Nephron (organoid): ENCODE measurements at regions not wholly inside any gene's neighbourhood (a gene's known extent, or its start where the extent isn't known, plus 50 kb on each side); places are given as distances from the start of the nearest gene placed in this dataset.

Experiments used
- H3K27ac Mint-ChIP-seq, 3 experiments: 2 replicates each; pipeline ENCODE4 v1.8.0; 2020; ENCODE audit warnings: mixed read lengths in 3 of 3, mild to moderate bottlenecking in 2 of 3, moderate library complexity in 1 of 3
- H3K27me3 Mint-ChIP-seq: 2 replicates; pipeline ENCODE4 v1.8.0; 2021; ENCODE audit warnings: low read depth, mild to moderate bottlenecking, moderate library complexity, mixed read lengths
- H3K36me3 Mint-ChIP-seq: 2 replicates; pipeline ENCODE4 v1.8.0; 2020; ENCODE audit warnings: low read depth, mixed read lengths
- H3K4me1 Mint-ChIP-seq: 2 replicates; pipeline ENCODE4 v1.8.0; 2020; ENCODE audit warnings: mixed read lengths
- H3K4me3 Mint-ChIP-seq, 3 experiments: 2 replicates each; pipeline ENCODE4 v1.8.0; 2020; ENCODE audit warnings: mild to moderate bottlenecking in 3 of 3, mixed read lengths in 3 of 3, moderate library complexity in 2 of 3
- H3K9me3 Mint-ChIP-seq: 2 replicates; pipeline ENCODE4 v1.8.0; 2020; ENCODE audit warnings: mixed read lengths
- TF ChIP-seq, protein P1 (sequence below), 3 experiments: fragments of 200-600 bp; sonication (generic); IDR thresholded peaks; one replicate each; pipeline ENCODE4 v1.5.0; 2021; ENCODE audit warnings: antibody characterized with exemption in 3 of 3; ENCODE audit not compliant: unreplicated experiment in 3 of 3

DNA sequence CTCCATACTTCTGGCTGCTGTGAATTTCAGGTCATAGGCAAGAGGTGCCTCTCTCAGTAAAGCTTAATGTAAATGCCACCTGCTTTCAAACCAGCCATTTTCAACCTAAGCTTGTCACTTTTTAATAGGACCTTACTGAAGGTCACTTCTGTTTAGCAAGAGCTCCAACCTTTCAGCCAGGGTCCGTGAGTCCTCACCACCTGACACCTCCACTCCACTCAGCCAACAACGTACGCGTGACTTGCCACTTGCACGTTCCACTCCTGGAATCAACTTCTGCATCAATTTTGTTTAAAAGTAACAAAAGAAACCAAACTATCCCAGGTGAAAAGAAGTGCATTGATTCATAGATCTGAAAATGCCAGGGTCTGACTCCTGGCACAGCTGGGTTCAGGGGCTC lies 114.4 kb downstream of the TRIM29 start:
- no peaks in the 10 kb centered on the region for H3K9me3 Mint-ChIP-seq
- TF ChIP-seq, protein P1, sequence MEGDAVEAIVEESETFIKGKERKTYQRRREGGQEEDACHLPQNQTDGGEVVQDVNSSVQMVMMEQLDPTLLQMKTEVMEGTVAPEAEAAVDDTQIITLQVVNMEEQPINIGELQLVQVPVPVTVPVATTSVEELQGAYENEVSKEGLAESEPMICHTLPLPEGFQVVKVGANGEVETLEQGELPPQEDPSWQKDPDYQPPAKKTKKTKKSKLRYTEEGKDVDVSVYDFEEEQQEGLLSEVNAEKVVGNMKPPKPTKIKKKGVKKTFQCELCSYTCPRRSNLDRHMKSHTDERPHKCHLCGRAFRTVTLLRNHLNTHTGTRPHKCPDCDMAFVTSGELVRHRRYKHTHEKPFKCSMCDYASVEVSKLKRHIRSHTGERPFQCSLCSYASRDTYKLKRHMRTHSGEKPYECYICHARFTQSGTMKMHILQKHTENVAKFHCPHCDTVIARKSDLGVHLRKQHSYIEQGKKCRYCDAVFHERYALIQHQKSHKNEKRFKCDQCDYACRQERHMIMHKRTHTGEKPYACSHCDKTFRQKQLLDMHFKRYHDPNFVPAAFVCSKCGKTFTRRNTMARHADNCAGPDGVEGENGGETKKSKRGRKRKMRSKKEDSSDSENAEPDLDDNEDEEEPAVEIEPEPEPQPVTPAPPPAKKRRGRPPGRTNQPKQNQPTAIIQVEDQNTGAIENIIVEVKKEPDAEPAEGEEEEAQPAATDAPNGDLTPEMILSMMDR (IDR thresholded peaks at IDR 0.05; ENCODE audit: unreplicated experiment in 3 of 3), result no peak
- H3K27me3 Mint-ChIP-seq, result peaks cover 20% of the 10 kb centered on the region
- H3K4me1 Mint-ChIP-seq, result peaks cover 1% of the 10 kb centered on the region
- no peaks in the 10 kb centered on the region for H3K36me3 Mint-ChIP-seq
- H3K27ac Mint-ChIP-seq, result no peak overlapping the region
- H3K4me3 Mint-ChIP-seq, result no peak overlapping the region

DNA sequence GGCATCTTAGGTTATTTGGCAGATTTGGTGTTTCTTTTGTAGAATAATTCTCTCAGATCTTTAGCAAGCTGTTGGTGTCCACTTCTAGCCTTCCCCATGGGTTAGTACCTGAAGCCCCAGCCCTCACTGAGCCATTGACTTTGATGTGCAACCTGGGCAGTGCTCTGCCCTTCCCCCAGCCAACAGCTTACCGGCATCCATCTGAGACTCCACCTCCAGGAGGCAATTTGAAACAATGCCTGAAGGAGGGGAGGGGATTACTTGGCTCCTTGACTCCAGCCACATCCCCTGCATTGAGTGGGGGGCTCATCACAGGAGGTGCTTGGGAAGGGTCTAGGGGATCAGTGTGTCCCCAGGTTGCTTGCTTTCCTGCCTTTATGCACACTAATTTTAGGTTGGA lies 114.8 kb downstream of the TRIM29 start:
- no peaks in the 10 kb centered on the region for H3K9me3 Mint-ChIP-seq
- H3K27me3 Mint-ChIP-seq, result peaks cover 20% of the 10 kb centered on the region
- H3K27ac Mint-ChIP-seq, result no peak overlapping the region
- H3K4me1 Mint-ChIP-seq, result no peaks in the 10 kb centered on the region
- TF ChIP-seq, protein P1 (IDR thresholded peaks at IDR 0.05; ENCODE audit: unreplicated experiment in 3 of 3), result no peak
- no peak overlapping the region for H3K4me3 Mint-ChIP-seq
- H3K36me3 Mint-ChIP-seq, result no peaks in the 10 kb centered on the region

DNA sequence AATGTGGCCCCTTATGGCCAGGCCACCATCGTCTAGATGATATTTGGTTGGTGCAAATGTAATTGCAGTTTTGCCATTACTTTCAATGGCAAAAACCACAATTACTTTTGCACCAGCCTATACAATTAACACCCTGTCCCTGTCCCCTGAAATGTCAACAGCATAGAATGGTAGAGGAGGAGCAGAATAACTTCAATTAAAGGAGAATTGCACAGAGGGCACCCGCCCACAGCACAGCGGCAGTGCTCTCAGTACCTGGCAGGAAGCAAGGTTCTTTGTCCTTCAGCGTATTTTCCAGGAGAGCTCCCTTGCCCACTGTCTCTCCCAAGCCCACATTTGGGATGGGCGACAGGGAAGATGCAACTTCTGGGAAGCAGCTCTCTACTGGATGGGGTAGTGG lies 115.3 kb downstream of the TRIM29 start:
- TF ChIP-seq, protein P1 (IDR thresholded peaks at IDR 0.05; ENCODE audit: unreplicated experiment in 3 of 3), result no peak
- no peaks in the 10 kb centered on the region for H3K36me3 Mint-ChIP-seq
- H3K4me1 Mint-ChIP-seq, result peaks cover 4% of the 10 kb centered on the region
- H3K9me3 Mint-ChIP-seq, result no peaks in the 10 kb centered on the region
- H3K27ac Mint-ChIP-seq, result no peak overlapping the region
- H3K4me3 Mint-ChIP-seq, result no peak overlapping the region
- H3K27me3 Mint-ChIP-seq, result peaks cover 21% of the 10 kb centered on the region

DNA sequence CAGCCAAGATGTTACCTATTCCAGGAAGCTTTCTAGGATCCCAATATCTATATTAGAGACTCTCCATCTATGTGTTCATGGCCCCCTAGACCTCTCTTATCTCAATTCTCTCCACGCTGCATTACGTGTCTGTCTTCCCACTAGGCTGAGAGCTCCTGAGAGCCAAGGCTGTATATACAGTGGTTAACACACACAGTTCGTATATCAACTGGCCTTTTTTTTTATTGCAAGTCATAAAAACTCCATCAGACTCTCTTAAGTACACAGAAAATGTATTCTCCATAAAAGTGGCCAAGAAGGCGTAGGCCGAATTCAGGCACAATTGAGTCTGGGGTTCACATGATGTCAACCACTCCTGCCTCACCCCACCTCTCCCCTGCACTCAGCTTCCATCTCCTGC lies 115.9 kb downstream of the TRIM29 start:
- H3K27me3 Mint-ChIP-seq, result peaks cover 25% of the 10 kb centered on the region
- TF ChIP-seq, protein P1 (IDR thresholded peaks at IDR 0.05; ENCODE audit: unreplicated experiment in 3 of 3), result no peak
- no peaks in the 10 kb centered on the region for H3K9me3 Mint-ChIP-seq
- H3K4me3 Mint-ChIP-seq, result no peak overlapping the region
- no peak overlapping the region for H3K27ac Mint-ChIP-seq
- no peaks in the 10 kb centered on the region for H3K36me3 Mint-ChIP-seq
- H3K4me1 Mint-ChIP-seq, result peaks cover 8% of the 10 kb centered on the region

DNA sequence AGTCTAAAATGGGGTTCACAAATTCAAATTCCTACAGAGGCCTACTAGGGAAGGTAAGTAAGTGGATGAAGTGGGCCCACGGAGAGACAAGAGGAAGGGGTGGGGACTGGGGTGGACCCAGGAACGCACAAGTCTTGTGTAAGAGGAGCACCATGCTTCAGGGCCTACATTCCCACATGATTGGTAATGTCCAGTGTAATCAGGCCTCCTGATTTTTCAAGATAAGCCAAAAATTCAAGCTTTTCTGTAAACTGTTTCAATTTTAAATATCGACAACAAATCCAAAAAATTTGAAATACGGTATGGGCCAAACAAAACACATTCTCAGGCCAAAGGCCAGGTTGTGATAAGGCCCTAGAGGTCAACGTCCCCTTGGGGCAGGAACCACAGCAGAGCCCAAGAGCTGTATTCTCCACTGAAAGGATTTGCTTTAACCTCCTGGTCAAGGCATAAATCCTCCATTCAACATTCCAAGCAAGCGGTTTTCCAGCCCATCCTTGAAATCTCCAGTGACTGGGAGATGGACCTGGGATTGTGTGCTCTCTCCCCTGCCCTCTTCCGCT lies 116.4 kb downstream of the TRIM29 start:
- no peaks in the 10 kb centered on the region for H3K9me3 Mint-ChIP-seq
- TF ChIP-seq, protein P1 (IDR thresholded peaks at IDR 0.05; ENCODE audit: unreplicated experiment in 3 of 3), result no peak
- peaks cover 29% of the 10 kb centered on the region for H3K27me3 Mint-ChIP-seq
- H3K27ac Mint-ChIP-seq, result no peak overlapping the region
- no peaks in the 10 kb centered on the region for H3K36me3 Mint-ChIP-seq
- no peak overlapping the region for H3K4me3 Mint-ChIP-seq
- peaks cover 12% of the 10 kb centered on the region for H3K4me1 Mint-ChIP-seq

DNA sequence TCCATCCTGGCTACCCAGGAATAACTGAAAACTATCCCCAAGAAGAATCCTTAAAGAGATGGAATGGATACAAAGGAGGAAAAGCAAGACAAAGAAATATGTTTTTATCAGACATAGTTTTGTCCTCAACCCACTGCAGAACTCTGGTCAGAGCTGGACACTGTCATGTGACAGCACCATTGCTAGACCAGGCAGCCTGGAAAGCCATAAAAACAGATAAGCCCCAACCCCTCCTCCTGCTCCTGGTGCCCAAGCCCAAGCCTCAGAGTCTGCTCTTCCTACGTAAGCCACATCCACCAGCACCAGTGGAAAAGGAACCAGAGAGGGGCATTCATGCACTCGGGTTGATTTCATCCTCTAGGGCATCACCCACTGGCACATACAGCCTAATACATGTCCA lies 116.9 kb downstream of the TRIM29 start:
- peaks cover 16% of the 10 kb centered on the region for H3K4me1 Mint-ChIP-seq
- H3K27me3 Mint-ChIP-seq, result peaks cover 34% of the 10 kb centered on the region
- no peak overlapping the region for H3K27ac Mint-ChIP-seq
- TF ChIP-seq, protein P1 (IDR thresholded peaks at IDR 0.05; ENCODE audit: unreplicated experiment in 3 of 3), result no peak
- no peaks in the 10 kb centered on the region for H3K36me3 Mint-ChIP-seq
- no peaks in the 10 kb centered on the region for H3K9me3 Mint-ChIP-seq
- no peak overlapping the region for H3K4me3 Mint-ChIP-seq
